Breast epithelium (tissue), 4 donors: ENCODE measurements at regions not wholly inside any gene's neighbourhood (a gene's known extent, or its start where the extent isn't known, plus 50 kb on each side); places are given as distances from the start of the nearest gene placed in this dataset.

Experiments used
- DNase-seq, 2 donors: peaks; one replicate each; pipeline ENCODE4 v3.0.0-alpha.2; 2019; ENCODE audit warnings: low spot score in 2 of 2
- H3K27ac ChIP-seq, 2 donors: fragments of 200-600 bp; sonication (generic) in 1 of 2; one replicate each; pipeline ENCODE4 v1.5.1; 2016 to 2019; ENCODE audit warnings: mild to moderate bottlenecking in 1 of 2
- H3K27me3 ChIP-seq, 2 donors: fragments of 200-600 bp; sonication (generic) in 1 of 2; one replicate each; pipeline versions ENCODE4 v1.5.1 to v1.6.0; 2017 to 2019; ENCODE audit warnings: control low read depth in 1 of 2, mild to moderate bottlenecking in 1 of 2
- H3K36me3 ChIP-seq: fragments of 200-600 bp; one replicate; pipeline ENCODE4 v1.5.1; 2019
- H3K4me1 ChIP-seq, 2 donors: fragments of 200-600 bp; sonication (generic); one replicate each; pipeline ENCODE4 v1.5.1; 2016 to 2019; ENCODE audit warnings: control low read depth in 1 of 2
- H3K4me3 ChIP-seq, 3 donors: fragments of 200-600 bp; sonication (generic); 1 replicate in 2 of 3; 2 replicates in 1 of 3; pipeline ENCODE4 v1.5.1; 2016 to 2019; ENCODE audit warnings: mild to moderate bottlenecking in 3 of 3, moderate library complexity in 2 of 3
- H3K9me3 ChIP-seq, 2 donors: fragments of 200-600 bp; sonication (generic) in 1 of 2; one replicate each; pipeline ENCODE4 v1.5.1; 2016 to 2019; ENCODE audit warnings: control low read depth in 1 of 2
- CTCF ChIP-seq, 3 donors: fragments of 450-650 bp; IDR thresholded peaks; one replicate each; pipeline ENCODE4 v1.5.1; 2016 to 2017; ENCODE audit warnings: antibody characterized with exemption in 3 of 3, mild to moderate bottlenecking in 3 of 3, moderate library complexity in 3 of 3
- POLR2A ChIP-seq: fragments of 450-650 bp; IDR thresholded peaks from one replicate; pipeline ENCODE4 v1.6.1; 2016; ENCODE audit warnings: antibody characterized with exemption, mild to moderate bottlenecking, moderate library complexity
- POLR2AphosphoS5 ChIP-seq, 3 donors: sonication (generic); formaldehyde crosslinking; IDR thresholded peaks; one replicate each; pipeline ENCODE4 v1.6.1; 2017; ENCODE audit warnings: antibody characterized with exemption in 3 of 3
- intact Hi-C: fragments of 100-400 bp; cut with DNase I; formaldehyde crosslinking; loops from one replicate; pipeline ENCODE4 v1.15.1; 2023; ENCODE audit warnings: low total_unique reads

DNA sequence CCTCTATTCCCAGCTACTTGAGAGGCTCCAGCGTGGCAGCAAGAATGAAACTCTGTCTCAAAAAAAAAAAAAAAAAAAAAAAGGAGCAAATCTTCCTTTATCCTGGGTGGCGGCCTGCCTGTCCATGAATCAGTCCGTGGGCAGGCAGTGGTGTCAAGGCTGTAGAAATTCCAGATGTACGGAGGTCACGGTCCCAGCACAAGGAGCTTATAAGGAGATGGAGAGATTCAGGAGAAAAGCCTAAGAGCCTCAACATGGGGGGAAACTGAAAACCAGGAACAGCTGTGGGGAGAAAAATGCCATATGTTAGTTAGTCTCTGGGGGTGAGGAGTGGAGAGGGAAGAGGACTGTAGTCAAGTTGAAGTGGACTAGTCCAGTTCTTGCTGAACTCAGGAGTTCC, 130.5 kb upstream of the CRY1 start:
- Histone ChIP-seq H3K4me1 (no peaks in the 10 kb centered on the region), H3K36me3 (no peaks in the 10 kb centered on the region), H3K4me3 (no peak overlapping the region), H3K27ac (no peak overlapping the region), H3K9me3 (no peaks in the 10 kb centered on the region), H3K27me3 (no peaks in the 10 kb centered on the region)
- intact Hi-C loops, result no loop called here
- no peak for TF ChIP-seq POLR2AphosphoS5 (IDR thresholded peaks at IDR 0.05)
- TF ChIP-seq CTCF (IDR thresholded peaks at IDR 0.05), result no peak
- TF ChIP-seq POLR2A, result no peak
- no peak for DNase-seq

DNA sequence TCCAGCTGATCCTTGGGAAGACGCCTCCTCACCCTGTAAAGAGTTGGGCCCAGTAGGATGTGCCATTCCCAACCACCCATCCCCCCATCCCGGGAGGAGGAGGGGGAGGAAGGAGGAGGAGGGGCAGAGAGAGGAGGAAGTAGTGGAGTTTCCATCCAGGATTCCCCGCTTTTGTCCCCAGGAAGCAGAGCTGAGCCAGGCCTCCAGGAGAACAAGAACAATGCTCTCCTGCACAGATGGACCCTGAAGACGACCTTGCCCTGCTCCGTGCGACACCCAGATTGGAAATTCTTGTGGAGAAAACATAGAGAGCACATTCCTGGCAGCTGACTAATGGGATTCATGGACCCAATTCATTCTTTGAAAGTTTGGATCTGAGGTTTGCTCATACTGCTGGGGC, 132.3 kb upstream of the CRY1 start:
- TF ChIP-seq POLR2A (no peak), POLR2AphosphoS5 (IDR thresholded peaks at IDR 0.05) (no peak), CTCF (IDR thresholded peaks at IDR 0.05) (no peak)
- no peak for DNase-seq
- Histone ChIP-seq H3K4me1 (no peaks in the 10 kb centered on the region), H3K27me3 (no peaks in the 10 kb centered on the region), H3K9me3 (no peaks in the 10 kb centered on the region), H3K4me3 (no peak overlapping the region), H3K36me3 (no peaks in the 10 kb centered on the region), H3K27ac (no peak overlapping the region)
- intact Hi-C loops, result no loop called here

DNA sequence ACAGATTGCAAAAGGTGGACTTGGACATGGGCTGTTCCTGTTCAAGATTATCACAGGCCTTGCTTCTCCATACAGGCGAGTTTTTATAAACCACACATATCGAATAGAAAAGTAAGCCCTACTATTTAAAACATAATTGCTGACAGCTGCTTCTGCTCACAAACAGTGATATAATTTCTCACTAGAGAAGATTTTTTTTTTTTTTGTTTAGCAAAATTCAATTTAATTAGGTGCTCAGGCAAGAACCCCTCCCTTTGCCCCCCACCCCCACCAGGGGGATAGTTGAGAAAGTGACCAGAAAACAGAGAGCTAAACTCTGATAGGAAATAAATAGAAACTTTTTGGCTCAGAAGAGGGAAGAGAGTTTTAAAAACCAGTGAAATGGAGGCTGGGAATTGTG, 132.8 kb upstream of the CRY1 start:
- no peak for DNase-seq
- H3K27me3 ChIP-seq, result no peaks in the 10 kb centered on the region
- H3K4me1 ChIP-seq, result no peaks in the 10 kb centered on the region
- H3K36me3 ChIP-seq, result no peaks in the 10 kb centered on the region
- H3K27ac ChIP-seq, result no peak overlapping the region
- TF ChIP-seq POLR2A (no peak), POLR2AphosphoS5 (IDR thresholded peaks at IDR 0.05) (no peak), CTCF (IDR thresholded peaks at IDR 0.05) (no peak)
- H3K9me3 ChIP-seq, result no peaks in the 10 kb centered on the region
- intact Hi-C loops, result no loop called here
- H3K4me3 ChIP-seq, result no peak overlapping the region

DNA sequence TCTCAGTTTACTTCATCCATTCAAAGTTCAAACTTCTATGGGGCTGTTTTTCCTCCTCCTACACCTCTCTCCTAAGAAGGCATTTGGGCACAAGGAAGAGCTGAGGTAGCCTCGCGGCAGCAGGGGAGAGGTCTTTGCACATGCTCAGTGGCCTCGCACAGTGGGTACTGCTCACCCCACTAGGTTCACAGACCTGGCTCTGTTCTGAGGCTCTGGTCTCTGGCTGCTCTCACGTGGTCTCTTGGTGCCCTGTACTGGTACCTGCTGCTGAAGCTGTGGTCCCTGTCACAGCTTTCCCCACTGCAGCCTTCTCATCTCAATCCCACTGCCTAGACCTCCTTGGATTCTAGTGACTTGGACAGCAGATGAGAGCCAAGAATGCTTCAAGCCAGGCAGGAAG, 134.7 kb upstream of the CRY1 start:
- TF ChIP-seq POLR2AphosphoS5 (IDR thresholded peaks at IDR 0.05), result no peak
- TF ChIP-seq CTCF (IDR thresholded peaks at IDR 0.05), result no peak
- no peak for TF ChIP-seq POLR2A
- Histone ChIP-seq H3K36me3 (no peaks in the 10 kb centered on the region), H3K4me1 (no peaks in the 10 kb centered on the region), H3K27me3 (no peaks in the 10 kb centered on the region), H3K4me3 (no peak overlapping the region), H3K27ac (no peak overlapping the region), H3K9me3 (no peaks in the 10 kb centered on the region)
- DNase-seq, result no peak
- intact Hi-C loops, result no loop called here

DNA sequence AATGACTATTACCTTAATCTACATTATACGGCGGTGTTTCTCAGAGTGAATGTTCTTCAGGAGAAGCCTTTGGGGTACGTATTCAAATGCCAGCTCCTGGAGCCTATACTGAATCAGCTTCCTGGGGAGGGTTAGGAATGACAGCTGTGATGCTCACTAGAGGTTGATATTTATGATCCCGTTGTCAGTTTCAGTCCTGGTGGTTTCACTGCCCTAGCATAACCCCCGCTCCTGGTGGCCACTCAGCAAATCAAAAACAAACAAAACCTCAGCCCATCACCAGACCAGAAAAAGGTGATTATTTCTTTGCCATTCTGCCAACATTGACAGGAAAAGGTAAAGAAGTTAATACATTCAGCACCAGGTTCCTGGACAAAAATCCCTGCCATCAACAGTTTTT, 136.5 kb upstream of the CRY1 start:
- no peak for DNase-seq
- Histone ChIP-seq H3K9me3 (no peaks in the 10 kb centered on the region), H3K27ac (no peak overlapping the region), H3K36me3 (no peaks in the 10 kb centered on the region), H3K4me3 (no peak overlapping the region), H3K27me3 (no peaks in the 10 kb centered on the region), H3K4me1 (no peaks in the 10 kb centered on the region)
- TF ChIP-seq CTCF (IDR thresholded peaks at IDR 0.05) (no peak), POLR2AphosphoS5 (IDR thresholded peaks at IDR 0.05) (no peak), POLR2A (no peak)
- intact Hi-C loops, result no loop called here
